Transverse colon (tissue), 4 donors: ENCODE measurements at regions not wholly inside any gene's neighbourhood (a gene's known extent, or its start where the extent isn't known, plus 50 kb on each side); places are given as distances from the start of the nearest gene placed in this dataset.

ENCODE experiments used
- CTCF ChIP-seq, 5 experiments: fragments of 200-600 bp in 3 of 5; fragments of 450-650 bp in 2 of 5; sonication (generic) in 3 of 5; IDR thresholded peaks; 1 replicate in 2 of 5; 2 replicates in 3 of 5; pipeline ENCODE4 v1.5.1; 2016 to 2017; ENCODE audit warnings: antibody characterized with exemption in 5 of 5, inconsistent platforms in 3 of 5, mild to moderate bottlenecking in 2 of 5, moderate library complexity in 1 of 5
- POLR2A ChIP-seq: fragments of 450-650 bp; IDR thresholded peaks from one replicate; pipeline ENCODE4 v1.6.1; 2016; ENCODE audit warnings: antibody characterized with exemption, mild to moderate bottlenecking, moderate library complexity
- POLR2AphosphoS5 ChIP-seq, 3 donors: sonication (generic); formaldehyde crosslinking; IDR thresholded peaks; one replicate each; pipeline ENCODE4 v1.6.1; 2016; ENCODE audit warnings: antibody characterized with exemption in 3 of 3

- TF ChIP-seq CTCF (IDR thresholded peaks at IDR 0.05): no peak
- TF ChIP-seq POLR2AphosphoS5 (IDR thresholded peaks at IDR 0.05): no peak
- TF ChIP-seq POLR2A: no peak
Measured at GRCh38 chr9:86997156-86997555, 49.9 kb upstream of the GAS1 start.
